GM23338 (cell line): ENCODE measurements at regions not wholly inside any gene's neighbourhood (a gene's known extent, or its start where the extent isn't known, plus 50 kb on each side); places are given as distances from the start of the nearest gene placed in this dataset.

Experiments
- EZH2 ChIP-seq: fragments of 200-600 bp; sonication (generic); IDR thresholded peaks from one replicate; pipeline ENCODE4 v1.8.0; 2017; ENCODE audit warnings: antibody characterized with exemption, mild to moderate bottlenecking, low read depth; ENCODE audit not compliant: unreplicated experiment
- JUNB ChIP-seq: IDR thresholded peaks from one replicate; pipeline ENCODE4 v1.6.1; 2016; ENCODE audit warnings: antibody characterized with exemption; ENCODE audit not compliant: unreplicated experiment
- POLR2AphosphoS5 ChIP-seq: IDR thresholded peaks from 2 replicates; pipeline ENCODE4 v1.6.1; 2016; ENCODE audit warnings: antibody characterized with exemption, low read depth
- TF ChIP-seq, protein P1 (sequence below), 2 experiments: fragments of 200-600 bp in 1 of 2; sonication (generic) in 1 of 2; conservative IDR thresholded peaks; 2 replicates each; pipeline versions ENCODE4 v1.5.1 to v1.6.1; 2016 to 2017; ENCODE audit warnings: antibody characterized with exemption in 2 of 2, low read depth in 2 of 2, mild to moderate bottlenecking in 2 of 2, moderate library complexity in 1 of 2

DNA sequence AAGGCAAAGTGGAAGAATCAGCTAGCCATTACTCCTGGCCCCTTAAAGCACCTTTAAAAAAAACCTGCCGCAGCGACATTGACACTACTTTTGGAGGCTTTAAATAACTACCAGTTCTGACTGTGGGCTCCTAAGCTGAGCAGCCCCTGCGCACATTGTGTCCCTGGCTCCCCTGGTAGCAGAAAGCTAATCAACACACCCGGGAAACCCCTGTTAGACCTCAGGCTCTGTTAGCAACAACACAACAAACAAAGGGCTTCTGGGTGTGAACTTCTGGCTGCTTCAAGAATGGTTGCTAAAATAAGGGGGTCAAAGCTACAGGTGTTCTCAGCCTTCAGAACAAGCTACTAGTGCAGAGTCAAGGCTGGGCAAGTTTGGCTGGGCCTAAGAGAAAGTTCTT, 83.6 kb downstream of the TMEM100 start:
- TF ChIP-seq POLR2AphosphoS5 (no peak), EZH2 (no peak), JUNB (no peak)
- TF ChIP-seq, protein P1, sequence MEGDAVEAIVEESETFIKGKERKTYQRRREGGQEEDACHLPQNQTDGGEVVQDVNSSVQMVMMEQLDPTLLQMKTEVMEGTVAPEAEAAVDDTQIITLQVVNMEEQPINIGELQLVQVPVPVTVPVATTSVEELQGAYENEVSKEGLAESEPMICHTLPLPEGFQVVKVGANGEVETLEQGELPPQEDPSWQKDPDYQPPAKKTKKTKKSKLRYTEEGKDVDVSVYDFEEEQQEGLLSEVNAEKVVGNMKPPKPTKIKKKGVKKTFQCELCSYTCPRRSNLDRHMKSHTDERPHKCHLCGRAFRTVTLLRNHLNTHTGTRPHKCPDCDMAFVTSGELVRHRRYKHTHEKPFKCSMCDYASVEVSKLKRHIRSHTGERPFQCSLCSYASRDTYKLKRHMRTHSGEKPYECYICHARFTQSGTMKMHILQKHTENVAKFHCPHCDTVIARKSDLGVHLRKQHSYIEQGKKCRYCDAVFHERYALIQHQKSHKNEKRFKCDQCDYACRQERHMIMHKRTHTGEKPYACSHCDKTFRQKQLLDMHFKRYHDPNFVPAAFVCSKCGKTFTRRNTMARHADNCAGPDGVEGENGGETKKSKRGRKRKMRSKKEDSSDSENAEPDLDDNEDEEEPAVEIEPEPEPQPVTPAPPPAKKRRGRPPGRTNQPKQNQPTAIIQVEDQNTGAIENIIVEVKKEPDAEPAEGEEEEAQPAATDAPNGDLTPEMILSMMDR (conservative IDR thresholded peaks at IDR 0.05; ENCODE audit: low read depth in 2 of 2) = no peak
